Fibroblast of skin of abdomen (primary cell): ENCODE measurements at regions not wholly inside any gene's neighbourhood (a gene's known extent, or its start where the extent isn't known, plus 50 kb on each side); places are given as distances from the start of the nearest gene placed in this dataset.
A peak's percentile ranks its signal among the peaks of the same experiment; 100 is the strongest.

Experiments used
- DNase-seq: peaks from one replicate; pipeline ENCODE4 v3.0.0-alpha.2; 2013

DNA sequence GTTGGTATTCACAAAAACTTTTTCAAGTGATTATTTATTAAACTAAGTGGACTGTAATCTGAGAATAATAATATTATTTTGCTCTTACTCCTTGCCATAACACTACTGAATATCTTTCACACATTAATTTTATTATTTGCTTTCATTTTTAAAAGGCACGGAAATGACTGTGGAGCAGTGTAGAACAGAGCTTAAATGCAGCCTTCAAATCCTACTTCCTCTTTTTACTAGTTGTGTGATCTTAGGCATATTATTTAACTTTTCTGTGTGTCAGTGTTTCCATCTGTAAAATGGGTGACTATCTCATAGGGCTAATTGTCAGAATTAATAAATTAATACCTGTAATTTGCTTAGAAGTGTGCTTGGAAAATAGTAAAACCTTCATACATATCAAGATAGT, 55.5 kb upstream of the SLC8A1 start:
- DNase-seq: no peak

- DNase-seq: no peak
Observed at GRCh38 chr2:40510304-40510703, 58.4 kb upstream of the SLC8A1 start.

DNA sequence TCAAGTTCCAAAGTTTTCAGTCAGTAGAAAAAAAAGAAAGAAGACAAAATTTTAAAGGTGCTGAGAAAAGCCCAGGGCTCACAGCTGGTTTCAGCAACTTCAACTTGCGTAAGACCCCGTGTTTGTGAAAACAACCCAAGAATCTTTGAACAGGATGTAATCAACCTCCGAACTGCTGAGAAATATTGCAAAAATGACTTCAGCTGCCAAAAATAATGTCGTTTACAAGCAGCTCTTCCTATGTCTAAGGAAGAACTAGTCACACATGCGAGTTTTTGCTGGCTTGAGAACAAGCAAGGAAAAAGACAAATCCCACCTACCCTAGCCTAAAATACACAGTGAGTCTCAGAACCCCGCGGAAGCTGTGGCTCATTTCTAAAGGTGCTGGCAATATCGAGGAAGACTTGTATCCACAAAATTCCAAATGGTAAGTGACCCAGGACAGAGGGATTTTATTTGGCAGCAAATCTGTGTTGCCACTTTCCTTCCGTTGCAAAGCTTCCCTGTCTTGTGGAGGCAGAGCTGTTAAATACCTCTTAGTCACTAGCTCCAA, 59.8 kb upstream of the SLC8A1 start:
- peak; percentile 68 for DNase-seq

DNA sequence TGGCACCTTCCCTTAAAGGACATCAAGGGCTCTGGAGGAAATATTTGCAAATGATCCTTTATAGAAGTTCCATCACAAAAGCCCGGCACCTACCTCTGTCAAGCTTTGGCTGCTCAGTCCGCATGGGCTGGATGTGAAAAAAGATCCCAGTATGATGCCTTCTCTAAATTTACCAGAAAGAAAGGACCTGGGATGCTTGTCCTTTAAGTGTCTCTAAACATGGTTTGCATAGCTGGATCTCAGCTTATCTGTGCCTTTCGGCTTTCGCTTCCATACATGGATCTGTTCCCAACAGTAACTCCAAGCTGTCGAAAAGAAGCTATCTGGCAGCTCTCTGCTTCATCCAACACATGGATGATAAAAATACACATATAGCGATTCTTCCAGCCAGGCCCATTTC, 60.4 kb upstream of the SLC8A1 start:
- DNase-seq: no peak

DNA sequence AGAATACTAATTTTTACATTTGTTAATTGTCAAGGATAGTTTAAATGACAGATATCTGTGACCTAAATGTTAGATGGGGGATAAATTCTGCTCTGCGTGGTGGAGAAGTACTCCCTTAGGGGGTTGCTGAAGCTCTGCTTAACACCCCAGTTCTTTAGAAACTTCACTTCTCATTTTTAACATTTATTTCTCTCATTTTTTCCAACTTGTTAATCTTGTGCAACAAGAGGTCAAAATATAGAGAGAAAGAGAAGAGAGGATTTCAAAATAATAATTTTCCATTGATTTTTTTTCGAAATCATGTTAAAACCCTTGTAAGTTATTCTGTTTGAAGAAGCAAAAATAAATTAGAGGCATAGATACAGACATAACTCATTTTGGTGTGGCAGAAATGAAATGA, 61.3 kb upstream of the SLC8A1 start:
- no peak for DNase-seq

GRCh38 chr2:40516604-40517003, 64.7 kb upstream of the SLC8A1 start:
- no peak for DNase-seq

GRCh38 chr2:40528564-40528963, 76.7 kb upstream of the SLC8A1 start:
- DNase-seq: no peak

DNA sequence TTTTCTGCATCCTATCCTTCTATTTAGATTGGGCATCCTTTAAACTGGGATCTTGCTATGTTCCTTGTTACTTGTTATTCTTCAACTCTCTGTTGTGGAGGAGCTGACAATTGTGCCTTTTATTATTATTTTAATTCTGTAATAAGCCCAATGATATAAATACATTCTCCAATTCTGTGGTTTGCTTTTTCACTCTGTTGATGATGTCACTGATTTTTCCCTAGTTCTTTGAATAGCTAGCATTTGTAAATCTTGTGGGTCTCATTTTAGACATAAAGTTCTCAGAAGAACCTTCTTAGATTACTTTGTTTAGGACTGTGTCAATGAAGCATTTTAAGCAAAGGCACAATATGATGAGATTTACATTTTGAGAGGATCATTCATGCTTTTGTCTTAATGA, 79.5 kb upstream of the SLC8A1 start:
- DNase-seq: no peak

DNA sequence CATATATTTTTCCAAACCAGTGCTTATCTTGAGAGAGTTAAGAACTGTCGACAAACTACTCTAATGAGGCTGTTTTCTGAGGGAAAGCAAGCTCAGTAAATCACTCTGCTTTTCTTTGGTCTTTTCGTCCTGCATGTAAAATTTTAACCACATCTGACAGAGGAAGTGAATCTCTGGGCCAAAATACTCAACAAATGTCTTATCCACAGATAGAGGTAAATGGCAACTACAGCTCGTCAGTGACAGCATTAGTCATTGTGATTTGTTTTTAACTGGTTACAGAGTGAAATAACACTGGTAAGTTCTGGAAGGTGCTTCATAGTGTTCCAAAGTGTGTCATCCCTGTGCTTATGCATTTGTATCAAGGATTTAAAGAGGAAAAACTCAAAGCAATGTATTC, 82.6 kb upstream of the SLC8A1 start:
- DNase-seq: peak; percentile 16

GRCh38 chr2:40535972-40536371, 84.1 kb upstream of the SLC8A1 start:
- no peak for DNase-seq

- no peak for DNase-seq
Observed at GRCh38 chr2:40540026-40540425, 88.1 kb upstream of the SLC8A1 start.

GRCh38 chr2:40543381-40543780, 91.5 kb upstream of the SLC8A1 start:
- no peak for DNase-seq

GRCh38 chr2:40544072-40544471, 92.2 kb upstream of the SLC8A1 start:
- no peak for DNase-seq

- no peak for DNase-seq
Observed at GRCh38 chr2:40545645-40546044, 93.8 kb upstream of the SLC8A1 start.

DNA sequence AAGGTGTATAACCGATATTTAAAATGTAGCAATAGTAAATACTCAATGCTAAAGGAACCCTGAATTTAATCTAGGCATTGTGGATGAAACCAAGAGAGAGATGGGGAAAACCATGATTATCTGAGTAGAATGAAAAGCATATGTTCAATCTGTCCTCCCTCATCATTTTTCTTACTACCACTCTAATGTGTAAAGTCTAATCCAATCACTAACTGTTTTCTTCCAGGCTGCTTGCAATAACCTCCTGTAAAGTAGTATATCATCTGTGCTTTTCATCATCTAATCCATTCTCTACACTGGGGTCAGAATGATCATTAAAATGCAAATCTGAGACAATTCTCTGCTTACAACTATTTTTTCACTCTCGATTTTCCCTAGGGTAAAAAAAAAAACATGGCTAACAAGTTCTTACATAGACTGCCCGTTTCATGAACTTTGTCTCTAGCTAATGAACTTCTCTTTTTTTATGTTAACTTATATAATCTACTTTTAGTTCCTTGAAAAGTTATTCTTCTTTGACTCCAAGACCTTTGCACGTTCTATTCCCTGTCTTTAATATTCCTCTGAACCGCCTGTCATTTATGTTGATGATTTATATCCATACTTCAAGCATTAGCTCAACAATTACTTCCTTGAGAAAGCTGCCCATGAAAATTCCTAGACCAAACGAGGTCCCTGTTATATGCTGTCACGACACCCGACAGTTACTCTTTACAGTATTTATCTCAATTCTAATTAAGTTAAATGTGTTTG, 94.7 kb upstream of the SLC8A1 start:
- DNase-seq: no peak

- no peak for DNase-seq
Observed at GRCh38 chr2:40548521-40548920, 96.6 kb upstream of the SLC8A1 start.

- DNase-seq: no peak
Observed at GRCh38 chr2:40550085-40550484, 98.2 kb upstream of the SLC8A1 start.

DNA sequence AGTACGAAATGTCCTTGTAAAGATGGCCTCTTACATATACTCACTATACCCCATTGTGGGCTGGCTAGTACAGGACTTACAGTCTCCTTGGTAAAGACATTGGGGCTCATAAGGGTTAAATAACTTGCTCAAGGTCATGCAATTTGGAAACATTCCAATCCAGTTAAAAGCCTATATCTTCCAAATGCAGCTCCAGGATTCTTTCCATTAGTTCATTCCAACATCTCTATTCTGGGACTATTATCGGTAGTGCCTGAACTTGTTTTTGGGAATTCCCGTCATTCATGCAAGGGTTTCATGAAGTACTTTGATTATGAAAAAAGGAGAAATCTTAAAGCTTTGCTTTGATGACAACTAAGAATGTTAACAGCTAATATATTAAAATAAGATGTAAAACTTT, 99.2 kb upstream of the SLC8A1 start:
- no peak for DNase-seq

DNA sequence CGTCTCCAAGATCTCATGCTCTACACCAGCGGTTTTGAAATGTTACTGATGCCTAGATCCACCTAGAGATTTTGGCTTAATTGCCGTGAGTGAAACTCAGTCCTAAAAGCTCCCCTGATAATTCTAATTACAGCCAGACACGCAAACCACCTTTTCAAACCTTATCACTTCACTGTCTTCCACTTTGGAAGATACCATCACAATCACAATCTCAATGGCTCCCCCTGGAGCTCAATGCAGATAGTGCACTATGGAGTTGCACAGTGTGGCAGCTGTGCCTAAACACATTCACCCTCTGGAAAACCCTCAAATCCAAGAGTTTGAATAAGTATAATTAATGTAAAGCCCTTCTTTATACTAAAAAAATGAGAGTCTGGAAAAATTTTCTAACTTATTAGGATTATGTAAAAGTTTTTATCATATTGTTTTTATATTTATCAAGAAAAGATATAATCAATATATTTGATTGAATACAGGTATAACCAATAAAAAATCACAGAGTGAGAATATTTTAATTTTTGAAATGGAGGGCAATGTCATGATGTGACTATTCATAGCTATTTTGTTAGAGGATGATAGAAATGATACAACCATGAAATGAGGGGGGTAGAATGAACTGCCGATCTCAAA, 102.9 kb upstream of the SLC8A1 start:
- peak; percentile 35 for DNase-seq

DNA sequence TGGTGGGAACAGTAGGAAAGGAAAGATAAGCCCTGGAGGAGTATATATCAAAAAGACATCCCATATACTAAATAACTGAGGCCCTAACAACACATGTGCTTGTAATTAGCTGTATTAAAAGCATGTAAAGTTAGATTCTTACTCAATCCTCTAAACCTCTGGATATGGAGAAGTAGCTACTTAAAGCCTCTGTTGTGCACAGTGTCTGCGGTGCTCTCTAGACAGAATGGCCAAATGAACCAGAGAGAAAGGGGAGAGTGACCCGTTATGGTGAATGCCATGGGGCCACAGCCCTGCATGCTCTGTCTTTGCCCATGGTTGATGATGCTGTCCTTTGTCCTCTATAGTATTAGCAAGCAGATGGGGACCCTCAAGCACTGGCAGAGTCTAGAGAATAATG, 104.4 kb upstream of the SLC8A1 start:
- DNase-seq: peak; percentile 38

DNA sequence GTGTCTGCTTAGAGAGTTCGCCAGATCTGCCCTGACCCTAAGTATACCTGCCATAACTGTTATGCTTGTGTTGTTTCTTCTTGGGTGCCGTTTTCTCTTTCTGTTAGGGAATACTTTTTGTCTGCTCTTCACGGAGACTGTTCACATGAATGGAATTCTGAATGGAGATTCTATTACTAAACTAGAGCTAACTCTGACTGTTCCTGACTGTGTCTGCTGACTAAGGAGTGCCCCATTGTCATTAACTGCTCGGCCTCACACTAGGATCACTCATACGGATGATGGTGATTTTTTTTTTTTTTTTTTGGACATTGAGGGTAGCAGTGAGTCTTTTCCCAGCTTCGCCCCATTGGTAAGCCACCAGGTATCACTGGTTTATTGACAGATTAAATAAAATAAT, 104.8 kb upstream of the SLC8A1 start:
- DNase-seq: peak; percentile 8

- no peak for DNase-seq
Observed at GRCh38 chr2:40558761-40559160, 106.9 kb upstream of the SLC8A1 start.

GRCh38 chr2:40559175-40559574, 107.3 kb upstream of the SLC8A1 start:
- no peak for DNase-seq

- no peak for DNase-seq
Observed at GRCh38 chr2:40564184-40564583, 112.3 kb upstream of the SLC8A1 start.
